IMR-90 (cell line): ENCODE measurements at regions not wholly inside any gene's neighbourhood (a gene's known extent, or its start where the extent isn't known, plus 50 kb on each side); places are given as distances from the start of the nearest gene placed in this dataset.

ENCODE experiments used
- ATAC-seq: fragments of 200-7000 bp; cut with Tn5 transposase; 2 replicates; pipeline ENCODE4 v1.9.1; 2020; ENCODE audit warnings: low read depth, mild to moderate bottlenecking, moderate library complexity
- BruUV-seq: library from RNA; stranded (reverse); fragments of 400-500 nt; replicated peaks from 2 replicates; lab custom pipeline; 2021; lab: Mats Ljungman, UMichigan
- CTCF ChIA-PET: fragments of 300-600 bp; formaldehyde crosslinking; extraction: SDS; loops from one replicate; lab custom pipeline; 2021; ENCODE audit warnings: antibody characterized with exemption; lab: Yijun Ruan, JAX
- POLR2A ChIA-PET: fragments of 300-600 bp; sonication (Branson Sonifier 250); formaldehyde crosslinking; loops from one replicate; lab custom pipeline; 2022; ENCODE audit warnings: antibody characterized with exemption; ENCODE audit not compliant: unreplicated experiment; lab: Charles Lee
- DNase-seq: peaks from one replicate; pipeline ENCODE4 v3.0.0; 2013
- H2AFZ ChIP-seq: replicated peaks from 2 replicates; pipeline ENCODE3; 2013; ENCODE audit warnings: low read length, mild to moderate bottlenecking; ENCODE audit not compliant: poor library complexity
- H2AK5ac ChIP-seq: 2 replicates; pipeline ENCODE4 v1.6.1; 2013; ENCODE audit warnings: low read depth, low read length, inconsistent platforms
- H2AK9ac ChIP-seq: replicated peaks from 2 replicates; pipeline ENCODE3; 2013; ENCODE audit warnings: mild to moderate bottlenecking, low read depth, low read length, moderate library complexity; ENCODE audit not compliant: poor library complexity
- H2BK120ac ChIP-seq: 2 replicates; pipeline ENCODE4 v1.6.1; 2013; ENCODE audit warnings: low read depth, low read length, inconsistent platforms
- H2BK15ac ChIP-seq: 3 replicates; pipeline ENCODE4 v1.6.1; 2013; ENCODE audit warnings: low read depth, low read length, inconsistent platforms
- H2BK20ac ChIP-seq: 2 replicates; pipeline ENCODE4 v1.6.1; 2013; ENCODE audit warnings: low read depth, mild to moderate bottlenecking, inconsistent platforms, low read length, moderate library complexity
- H2BK5ac ChIP-seq: 2 replicates; pipeline ENCODE4 v1.6.1; 2013; ENCODE audit warnings: mild to moderate bottlenecking, low read depth, low read length, inconsistent platforms; ENCODE audit not compliant: poor library complexity, severe bottlenecking
- H3K14ac ChIP-seq: replicated peaks from 2 replicates; pipeline ENCODE4 v1.6.1; 2013; ENCODE audit warnings: low read depth, low read length, inconsistent platforms
- H3K18ac ChIP-seq: 2 replicates; pipeline ENCODE4 v1.6.1; 2013; ENCODE audit warnings: low read depth, low read length, control low read depth
- H3K23ac ChIP-seq: 2 replicates; pipeline ENCODE4 v1.6.1; 2013; ENCODE audit warnings: low read depth, low read length, inconsistent platforms
- H3K27ac ChIP-seq: 2 replicates; pipeline ENCODE4 v1.5.1; 2013; ENCODE audit warnings: mild to moderate bottlenecking, control low read depth, low read length; ENCODE audit not compliant: insufficient read depth
- H3K27me3 ChIP-seq: 2 replicates; pipeline ENCODE4 v1.6.1; 2013; ENCODE audit warnings: low read length; ENCODE audit not compliant: control insufficient read depth, insufficient read depth
- H3K36me3 ChIP-seq: 2 replicates; pipeline ENCODE4 v1.6.1; 2013; ENCODE audit warnings: low read length, mixed read lengths; ENCODE audit not compliant: control insufficient read depth, insufficient read depth
- H3K4ac ChIP-seq: 2 replicates; pipeline ENCODE4 v1.6.1; 2013; ENCODE audit warnings: low read depth, low read length, inconsistent platforms
- H3K4me1 ChIP-seq: 2 replicates; pipeline ENCODE4 v1.6.1; 2013; ENCODE audit warnings: low read length, mixed read lengths; ENCODE audit not compliant: control insufficient read depth, insufficient read depth
- H3K4me2 ChIP-seq: 2 replicates; pipeline ENCODE4 v1.6.1; 2013; ENCODE audit warnings: low read depth, mild to moderate bottlenecking, control low read depth, low read length, moderate library complexity
- H3K4me3 ChIP-seq: 2 replicates; pipeline ENCODE4 v1.5.1; 2013; ENCODE audit warnings: low read depth, mild to moderate bottlenecking, control low read depth, low read length, moderate library complexity; ENCODE audit not compliant: insufficient read depth
- H3K56ac ChIP-seq: 2 replicates; pipeline ENCODE4 v1.6.1; 2013; ENCODE audit warnings: low read length, inconsistent platforms; ENCODE audit not compliant: insufficient read depth; ENCODE audit errors: extremely low read depth
- H3K79me1 ChIP-seq, 2 experiments: 2 replicates each; pipeline ENCODE4 v1.6.1; 2013; ENCODE audit warnings: low read length in 2 of 2, inconsistent platforms in 1 of 2, low read depth in 1 of 2
- H3K9ac ChIP-seq: 2 replicates; pipeline ENCODE4 v1.6.1; 2013; ENCODE audit warnings: low read depth, low read length, control low read depth
- H3K9me1 ChIP-seq: 2 replicates; pipeline ENCODE4 v1.6.1; 2013; ENCODE audit warnings: low read length, inconsistent platforms; ENCODE audit not compliant: insufficient read depth
- H3K9me3 ChIP-seq: 2 replicates; pipeline ENCODE4 v1.6.1; 2013; ENCODE audit warnings: low read length; ENCODE audit not compliant: control insufficient read depth, insufficient read depth
- H4K20me1 ChIP-seq: 2 replicates; pipeline ENCODE4 v1.6.1; 2013; ENCODE audit warnings: low read length, inconsistent platforms; ENCODE audit not compliant: insufficient read depth
- H4K5ac ChIP-seq: 2 replicates; pipeline ENCODE4 v1.6.1; 2013; ENCODE audit warnings: mild to moderate bottlenecking, low read depth, low read length, control low read depth
- H4K8ac ChIP-seq, 2 experiments: 2 replicates each; pipeline ENCODE4 v1.6.1; 2013; ENCODE audit warnings: low read depth in 2 of 2, low read length in 2 of 2, control low read depth in 1 of 2, inconsistent platforms in 1 of 2
- H4K91ac ChIP-seq: 2 replicates; pipeline ENCODE4 v1.6.1; 2013; ENCODE audit warnings: low read depth, low read length, inconsistent platforms; ENCODE audit not compliant: insufficient read depth
- BHLHE40 ChIP-seq: fragments of 150-350 bp; IDR thresholded peaks from 2 replicates; pipeline ENCODE4 v1.6.1; 2016; ENCODE audit warnings: mild to moderate bottlenecking, low read depth, low read length
- CEBPB ChIP-seq: IDR thresholded peaks from 2 replicates; pipeline ENCODE4 v1.6.1; 2012; ENCODE audit warnings: low read depth, low read length, improper control_type of control experiment
- CHD1 ChIP-seq: IDR thresholded peaks from 2 replicates; pipeline ENCODE4 v1.6.1; 2012; ENCODE audit warnings: low read depth, low read length, improper control_type of control experiment
- CTCF ChIP-seq: conservative IDR thresholded peaks from 2 replicates; pipeline ENCODE4 v1.5.1; 2012; ENCODE audit warnings: mild to moderate bottlenecking, low read depth, low read length, improper control_type of control experiment
- ELK1 ChIP-seq: fragments of 150-350 bp; IDR thresholded peaks from 2 replicates; pipeline ENCODE4 v1.6.1; 2016; ENCODE audit warnings: low read depth, mild to moderate bottlenecking, low read length, moderate library complexity, borderline replicate concordance
- FOS ChIP-seq: fragments of 150-350 bp; IDR thresholded peaks from 2 replicates; pipeline ENCODE4 v1.6.1; 2016; ENCODE audit warnings: low read depth, low read length
- MAFK ChIP-seq: IDR thresholded peaks from 2 replicates; pipeline ENCODE4 v1.6.1; 2012; ENCODE audit warnings: low read depth, low read length, improper control_type of control experiment
- MAZ ChIP-seq: IDR thresholded peaks from 2 replicates; pipeline ENCODE4 v1.6.1; 2012; ENCODE audit warnings: low read depth, mild to moderate bottlenecking, low read length, improper control_type of control experiment, moderate library complexity, borderline replicate concordance
- NFE2L2 ChIP-seq: fragments of 150-350 bp; IDR thresholded peaks from 2 replicates; pipeline ENCODE4 v1.6.1; 2016; ENCODE audit warnings: low read depth, mild to moderate bottlenecking, low read length
- POLR2A ChIP-seq: IDR thresholded peaks from 2 replicates; pipeline ENCODE4 v1.6.1; 2012; ENCODE audit warnings: mild to moderate bottlenecking, low read depth, low read length
- RAD21 ChIP-seq: IDR thresholded peaks from 2 replicates; pipeline ENCODE4 v1.6.1; 2012; ENCODE audit warnings: low read length, improper control_type of control experiment
- RCOR1 ChIP-seq: IDR thresholded peaks from 2 replicates; pipeline ENCODE4 v1.6.1; 2012; ENCODE audit warnings: mild to moderate bottlenecking, low read length, improper control_type of control experiment; ENCODE audit not compliant: insufficient replicate concordance
- RFX5 ChIP-seq: IDR thresholded peaks from 2 replicates; pipeline ENCODE4 v1.8.0; 2012; ENCODE audit warnings: low read depth, mild to moderate bottlenecking, low read length, moderate library complexity
- SMC3 ChIP-seq: fragments of 150-350 bp; IDR thresholded peaks from 2 replicates; pipeline ENCODE4 v1.6.1; 2016; ENCODE audit warnings: low read depth, mild to moderate bottlenecking, antibody characterized with exemption, low read length, moderate library complexity
- USF2 ChIP-seq: fragments of 150-350 bp; IDR thresholded peaks from 2 replicates; pipeline ENCODE4 v1.6.1; 2017; ENCODE audit warnings: mild to moderate bottlenecking, antibody characterized with exemption, low read length, low read depth
- WGBS, 2 experiments: methylation state at CpG; one replicate each; pipeline versions ENCODE4 v1.1.5 to v1.1.7; 2013; ENCODE audit warnings: missing lambda C conversion rate in 2 of 2; ENCODE audit not compliant: insufficient read length in 1 of 2; ENCODE audit errors: extremely low coverage in 2 of 2; 5-methylcytosine and 5-hydroxymethylcytosine counted together
- dilution Hi-C: fragments of 300-500 bp; cut with HindIII; formaldehyde crosslinking; loops from one replicate; pipeline ENCODE4 v1.14.3; 2018; ENCODE audit warnings: low sequenced_read_pairs; ENCODE audit not compliant: unreplicated experiment
- in situ Hi-C: fragments of 300-500 bp; cut with MboI; formaldehyde crosslinking; loops from 3 replicates; pipeline ENCODE4 v1.14.3; 2019; ENCODE audit warnings: low sequenced_read_pairs, inconsistent platforms, mixed read lengths
- intact Hi-C: fragments of 100-400 bp; cut with micrococcal nuclease; formaldehyde crosslinking; loops from 2 replicates; pipeline ENCODE4 v1.10.0; 2022

- no TSS peak for BruUV-seq
- dilution Hi-C loops (no loop called here), intact Hi-C loops (no loop called here), in situ Hi-C loops (no loop called here)
- no peak overlapping the region for H3K9ac ChIP-seq
- ChIA-PET CTCF (no interaction called here), POLR2A (no interaction called here)
- H3K23ac ChIP-seq, result no peak overlapping the region
- no peak overlapping the region for H3K4ac ChIP-seq
- ATAC-seq (no peak), DNase-seq (no peak)
- H3K4me2 ChIP-seq, result no peak overlapping the region
- H2BK20ac ChIP-seq, result no peak overlapping the region
- H2BK5ac ChIP-seq, result no peak overlapping the region
- WGBS, 2 experiments, result 20% methylated on average over 1 of the region's 2 CpGs; no CpG with 5 or more reads in 1 of the 2 experiments
- no peak overlapping the region for H2AK9ac ChIP-seq
- no peak overlapping the region for H3K14ac ChIP-seq
- H3K9me1 ChIP-seq, result no peaks in the 10 kb centered on the region
- H4K91ac ChIP-seq, result no peak overlapping the region
- no peak overlapping the region for H3K18ac ChIP-seq
- H2BK120ac ChIP-seq, result no peak overlapping the region
- no peaks in the 10 kb centered on the region for H4K20me1 ChIP-seq
- H3K4me1 ChIP-seq, result no peaks in the 10 kb centered on the region
- no peak overlapping the region for H2BK15ac ChIP-seq
- no peaks in the 10 kb centered on the region for H3K36me3 ChIP-seq
- no peaks in the 10 kb centered on the region for H3K27me3 ChIP-seq
- H2AFZ ChIP-seq, result no peak overlapping the region
- H2AK5ac ChIP-seq, result no peak overlapping the region
- H3K27ac ChIP-seq, result no peak overlapping the region
- H4K5ac ChIP-seq, result no peak overlapping the region
- H3K56ac ChIP-seq, result no peak overlapping the region
- no peak overlapping the region for H3K4me3 ChIP-seq
- H4K8ac ChIP-seq, result no peak overlapping the region
- no peak for TF ChIP-seq CTCF
- no peak for TF ChIP-seq MAZ
- no peak for TF ChIP-seq POLR2A
- no peak for TF ChIP-seq RFX5
- TF ChIP-seq SMC3, result no peak
- TF ChIP-seq CHD1, result no peak
- no peak for TF ChIP-seq FOS
- TF ChIP-seq BHLHE40, result no peak
- no peak for TF ChIP-seq RAD21
- no peak for TF ChIP-seq RCOR1
- TF ChIP-seq ELK1, result no peak
- no peak for TF ChIP-seq NFE2L2
- TF ChIP-seq MAFK, result no peak
- no peak for TF ChIP-seq USF2
- no peak for TF ChIP-seq CEBPB
- peaks cover 5% of the 10 kb centered on the region; the same call in 1 of the 2 replicates for H3K9me3 ChIP-seq
- H3K79me1 ChIP-seq, result no peaks in the 10 kb centered on the region
Observed at GRCh38 chr10:65213170-65213569, 1692.0 kb downstream of the REEP3 start.
